ENCODE measurements at regions not wholly inside any gene's neighbourhood (a gene's known extent, or its start where the extent isn't known, plus 50 kb on each side); places are given as distances from the start of the nearest gene placed in this dataset.

DNA sequence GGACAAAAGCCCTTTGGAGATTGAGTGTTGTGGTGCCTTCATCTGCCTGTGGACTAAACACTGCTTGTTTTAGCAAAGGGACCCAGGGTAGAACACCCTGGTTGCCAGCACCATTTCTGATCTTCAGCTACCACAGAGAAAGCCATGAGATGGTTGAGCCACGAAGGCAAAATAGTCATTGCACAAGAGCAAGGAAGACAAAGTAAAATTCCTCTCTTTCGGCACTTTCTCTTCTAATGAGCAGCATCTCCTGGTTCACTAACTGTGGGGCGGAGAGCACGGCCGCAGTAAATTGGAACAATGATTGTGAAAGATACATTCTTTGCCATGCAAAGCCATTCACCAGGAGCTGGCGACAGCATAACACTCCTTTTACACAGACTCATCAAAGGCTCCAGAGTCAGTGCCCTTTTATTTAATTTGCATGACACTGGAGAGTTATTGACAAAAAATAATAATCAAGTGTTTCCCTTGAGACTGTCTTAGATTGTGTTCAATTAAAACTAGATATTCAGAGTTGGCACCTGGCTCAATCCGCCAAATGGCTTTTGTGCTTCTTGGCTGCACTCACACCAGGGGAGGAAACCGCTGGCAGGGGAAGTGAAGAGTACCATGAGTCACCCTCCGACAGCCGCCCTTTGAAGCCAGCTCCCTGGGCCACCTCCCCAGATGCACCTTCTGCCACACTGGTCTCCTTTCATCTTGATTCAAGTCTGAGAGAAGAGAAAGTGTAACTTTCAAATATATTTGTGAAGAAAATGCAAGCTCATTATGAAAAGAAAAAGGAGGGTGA, 100.5 kb upstream of the MEIS1 start:
- H3K27ac ChIP-seq (ENCODE audit: low read depth, low read length) = no peak overlapping the region
- no peak overlapping the region for H3K4me3 ChIP-seq (ENCODE audit: low read depth, low read length)
- peaks cover 8% of the 10 kb centered on the region; the same call in 1 of the 2 replicates for H3K27me3 ChIP-seq (ENCODE audit: insufficient read depth, low read length)
- no peaks in the 10 kb centered on the region for H3K36me3 ChIP-seq (ENCODE audit: insufficient read depth, low read length)
- H2AFZ ChIP-seq (ENCODE audit: low read length, unreplicated experiment) = no peak overlapping the region
- H3K4me1 ChIP-seq (ENCODE audit: control insufficient read depth, insufficient read depth, low read length, unreplicated experiment) = no peaks in the 10 kb centered on the region
- H3K79me2 ChIP-seq (ENCODE audit: control insufficient read depth, insufficient read depth, low read length, unreplicated experiment) = no peaks in the 10 kb centered on the region

DNA sequence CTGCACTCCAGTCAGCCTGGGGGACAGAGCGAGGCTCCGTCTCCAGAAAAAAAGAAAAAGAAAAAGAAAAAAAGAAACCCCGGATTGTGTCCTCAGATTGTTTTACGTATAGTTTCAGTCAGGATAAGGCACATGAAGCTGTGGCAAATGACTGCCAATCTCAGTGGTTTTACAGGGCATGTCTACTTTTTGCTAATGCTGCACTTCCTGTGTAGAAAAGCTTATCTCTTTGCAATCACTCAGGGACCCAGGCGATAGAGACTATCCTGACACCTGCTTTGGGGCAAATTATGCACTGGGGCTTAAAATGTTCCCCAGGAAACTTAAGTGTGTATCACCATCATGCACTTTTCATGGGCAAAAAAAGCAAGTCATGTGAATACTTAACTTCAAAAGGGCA, 103.7 kb upstream of the MEIS1 start:
- Histone ChIP-seq H3K4me1 (ENCODE audit: control insufficient read depth, insufficient read depth, low read length, unreplicated experiment) (no peaks in the 10 kb centered on the region), H3K4me3 (ENCODE audit: low read depth, low read length) (no peak overlapping the region), H3K27ac (ENCODE audit: low read depth, low read length) (no peak overlapping the region), H3K79me2 (ENCODE audit: control insufficient read depth, insufficient read depth, low read length, unreplicated experiment) (no peaks in the 10 kb centered on the region), H3K27me3 (ENCODE audit: insufficient read depth, low read length) (peaks cover 13% of the 10 kb centered on the region; the same call in 1 of the 2 replicates), H2AFZ (ENCODE audit: low read length, unreplicated experiment) (no peak overlapping the region), H3K36me3 (ENCODE audit: insufficient read depth, low read length) (no peaks in the 10 kb centered on the region)

DNA sequence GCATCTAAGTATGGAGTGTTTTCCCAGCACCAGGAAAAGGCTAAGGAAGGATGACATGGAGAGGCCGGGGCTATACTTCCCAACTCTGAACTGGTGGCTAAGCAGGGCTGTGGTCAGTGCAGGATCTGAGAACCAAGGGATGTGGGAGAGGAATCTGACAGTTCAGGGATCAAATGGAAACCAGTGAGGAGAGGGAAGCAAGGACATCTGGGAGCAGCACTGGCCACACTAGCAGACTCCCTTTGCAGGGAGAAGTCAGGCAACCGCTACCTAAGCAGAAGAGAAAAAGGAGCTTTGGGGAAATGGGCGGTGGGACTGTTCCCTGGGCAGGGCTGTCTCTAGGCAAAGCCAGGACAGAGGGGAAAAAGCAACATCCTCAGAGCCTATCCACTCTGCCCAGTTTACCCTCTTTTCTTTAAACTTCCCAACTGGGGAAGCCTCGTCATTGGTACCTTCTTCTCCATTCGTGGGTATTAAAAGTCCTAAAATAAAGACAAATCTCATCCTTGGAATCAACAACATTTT, 105.8 kb upstream of the MEIS1 start:
- Histone ChIP-seq H3K4me3 (ENCODE audit: low read depth, low read length) (no peak overlapping the region), H3K79me2 (ENCODE audit: control insufficient read depth, insufficient read depth, low read length, unreplicated experiment) (no peaks in the 10 kb centered on the region), H3K4me1 (ENCODE audit: control insufficient read depth, insufficient read depth, low read length, unreplicated experiment) (no peaks in the 10 kb centered on the region), H3K27ac (ENCODE audit: low read depth, low read length) (no peak overlapping the region), H2AFZ (ENCODE audit: low read length, unreplicated experiment) (no peak overlapping the region), H3K36me3 (ENCODE audit: insufficient read depth, low read length) (no peaks in the 10 kb centered on the region), H3K27me3 (ENCODE audit: insufficient read depth, low read length) (peaks cover 13% of the 10 kb centered on the region; the same call in 1 of the 2 replicates)

DNA sequence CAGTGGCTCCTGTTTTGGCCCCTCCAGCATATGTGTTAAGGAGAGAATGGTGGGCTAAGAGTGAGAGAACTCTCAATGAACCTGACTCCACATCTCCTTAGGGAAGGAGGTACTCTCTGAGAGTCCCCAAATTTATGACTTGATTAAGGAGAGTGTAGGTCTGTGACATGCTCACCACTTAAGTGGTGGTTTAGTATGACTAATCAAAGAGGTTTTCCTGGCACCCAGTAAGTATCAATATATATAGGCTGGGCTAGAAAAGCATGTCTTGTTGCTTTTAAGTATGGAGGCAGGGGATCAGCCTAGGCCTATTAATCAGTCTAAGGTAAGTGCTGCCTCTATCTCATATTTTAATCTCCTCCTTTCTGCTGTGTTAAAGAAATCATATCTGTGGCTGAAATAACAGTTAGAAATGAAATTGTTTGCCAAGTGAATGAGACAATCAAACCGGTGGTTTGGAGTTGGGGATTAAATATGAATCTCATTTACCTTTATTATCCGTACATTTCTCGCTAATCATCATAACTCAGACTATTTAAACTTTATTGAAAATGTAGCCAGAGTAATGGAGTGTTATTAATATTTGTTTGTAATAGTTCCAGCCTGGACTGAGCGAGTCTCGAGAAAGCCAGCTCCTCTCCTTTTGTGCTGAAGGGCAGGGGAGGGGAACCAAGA, 107.7 kb upstream of the MEIS1 start:
- H3K27ac ChIP-seq (ENCODE audit: low read depth, low read length) = no peak overlapping the region
- H3K79me2 ChIP-seq (ENCODE audit: control insufficient read depth, insufficient read depth, low read length, unreplicated experiment) = no peaks in the 10 kb centered on the region
- H3K4me3 ChIP-seq (ENCODE audit: low read depth, low read length) = no peak overlapping the region
- no peaks in the 10 kb centered on the region for H3K4me1 ChIP-seq (ENCODE audit: control insufficient read depth, insufficient read depth, low read length, unreplicated experiment)
- H3K27me3 ChIP-seq (ENCODE audit: insufficient read depth, low read length) = peaks cover 16% of the 10 kb centered on the region; the same call in 1 of the 2 replicates
- H3K36me3 ChIP-seq (ENCODE audit: insufficient read depth, low read length) = no peaks in the 10 kb centered on the region
- no peak overlapping the region for H2AFZ ChIP-seq (ENCODE audit: low read length, unreplicated experiment)

DNA sequence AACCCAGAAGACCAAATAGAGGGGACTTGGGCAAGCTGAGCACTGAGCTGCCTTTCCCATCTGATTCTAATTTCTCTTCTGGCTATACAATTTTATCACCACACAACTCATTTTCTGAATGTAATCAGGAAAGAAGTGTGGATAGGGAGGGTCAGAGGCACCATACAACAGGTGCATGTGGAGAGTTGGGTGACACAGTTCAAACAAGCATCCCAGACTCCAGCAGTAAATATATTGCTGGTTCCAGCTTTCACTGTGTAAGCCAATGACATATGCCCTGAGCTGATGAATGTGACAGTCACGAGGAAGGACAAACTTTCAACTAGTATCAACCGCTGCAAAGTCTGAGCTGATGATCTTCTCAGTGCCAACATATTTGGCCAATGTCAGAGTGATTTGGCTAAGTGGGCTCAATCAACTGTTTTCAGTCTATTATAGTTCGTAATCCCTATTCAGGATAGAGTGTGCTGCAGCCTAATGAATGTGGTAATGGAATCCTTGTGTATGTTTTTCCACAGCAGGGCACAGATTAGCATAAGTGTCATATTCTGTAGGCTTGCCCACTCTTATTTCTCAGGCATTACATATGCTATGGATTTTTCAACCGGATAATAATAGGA, 109.9 kb upstream of the MEIS1 start:
- H3K79me2 ChIP-seq (ENCODE audit: control insufficient read depth, insufficient read depth, low read length, unreplicated experiment) = no peaks in the 10 kb centered on the region
- H2AFZ ChIP-seq (ENCODE audit: low read length, unreplicated experiment) = no peak overlapping the region
- H3K27me3 ChIP-seq (ENCODE audit: insufficient read depth, low read length) = peaks cover 12% of the 10 kb centered on the region; the same call in 1 of the 2 replicates
- H3K27ac ChIP-seq (ENCODE audit: low read depth, low read length) = no peak overlapping the region
- H3K4me3 ChIP-seq (ENCODE audit: low read depth, low read length) = no peak overlapping the region
- H3K36me3 ChIP-seq (ENCODE audit: insufficient read depth, low read length) = no peaks in the 10 kb centered on the region
- no peaks in the 10 kb centered on the region for H3K4me1 ChIP-seq (ENCODE audit: control insufficient read depth, insufficient read depth, low read length, unreplicated experiment)

DNA sequence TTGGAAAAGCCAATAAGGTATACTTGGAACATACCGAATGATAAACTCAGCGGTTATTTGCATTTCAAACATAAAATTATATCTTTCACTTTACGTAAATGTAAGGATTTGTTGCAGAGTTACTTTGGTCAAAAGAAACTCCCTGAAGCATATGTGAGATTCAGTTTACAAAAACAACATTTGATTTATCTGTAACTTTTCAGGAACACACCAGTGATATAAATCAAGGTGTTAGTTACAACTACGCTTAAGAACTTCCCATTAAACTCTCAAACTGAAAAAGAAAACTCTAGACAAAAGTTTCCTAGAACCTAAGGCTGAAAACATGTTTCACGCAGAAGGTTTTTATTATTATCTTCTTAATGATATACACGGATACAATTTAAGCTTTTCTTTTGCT, 110.6 kb upstream of the MEIS1 start:
- H3K36me3 ChIP-seq (ENCODE audit: insufficient read depth, low read length) = no peaks in the 10 kb centered on the region
- no peaks in the 10 kb centered on the region for H3K79me2 ChIP-seq (ENCODE audit: control insufficient read depth, insufficient read depth, low read length, unreplicated experiment)
- 0 out of 2 replicates have a peak, but pooled peaks cover 8% of the 10 kb centered on the region for H3K27me3 ChIP-seq (ENCODE audit: insufficient read depth, low read length)
- H3K27ac ChIP-seq (ENCODE audit: low read depth, low read length) = no peak overlapping the region
- H2AFZ ChIP-seq (ENCODE audit: low read length, unreplicated experiment) = no peak overlapping the region
- no peaks in the 10 kb centered on the region for H3K4me1 ChIP-seq (ENCODE audit: control insufficient read depth, insufficient read depth, low read length, unreplicated experiment)
- H3K4me3 ChIP-seq (ENCODE audit: low read depth, low read length) = no peak overlapping the region

DNA sequence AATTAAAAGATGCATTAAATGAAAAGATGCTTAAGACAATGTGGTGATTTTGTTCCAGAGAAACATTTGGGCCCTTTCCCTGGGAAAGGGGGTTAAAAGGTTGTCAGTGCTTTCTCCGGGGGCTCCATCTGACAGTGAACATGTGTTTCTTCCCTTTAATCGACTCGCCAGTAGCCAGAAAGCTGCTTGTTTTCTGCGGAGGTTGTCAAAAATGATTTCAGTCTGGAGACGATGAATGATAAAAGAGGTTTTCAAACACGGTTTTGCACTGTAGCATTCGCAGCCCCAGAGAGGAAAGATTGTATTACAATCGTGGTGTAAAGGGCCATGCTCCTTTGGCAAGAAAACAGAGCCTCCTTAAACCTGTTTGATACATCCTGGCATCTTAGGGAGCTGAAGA, 111.5 kb upstream of the MEIS1 start:
- H3K4me3 ChIP-seq (ENCODE audit: low read depth, low read length) = no peak overlapping the region
- H3K27ac ChIP-seq (ENCODE audit: low read depth, low read length) = no peak overlapping the region
- no peaks in the 10 kb centered on the region for H3K79me2 ChIP-seq (ENCODE audit: control insufficient read depth, insufficient read depth, low read length, unreplicated experiment)
- no peaks in the 10 kb centered on the region for H3K4me1 ChIP-seq (ENCODE audit: control insufficient read depth, insufficient read depth, low read length, unreplicated experiment)
- H3K27me3 ChIP-seq (ENCODE audit: insufficient read depth, low read length) = 0 out of 2 replicates have a peak, but pooled peaks cover 8% of the 10 kb centered on the region
- no peak overlapping the region for H2AFZ ChIP-seq (ENCODE audit: low read length, unreplicated experiment)
- no peaks in the 10 kb centered on the region for H3K36me3 ChIP-seq (ENCODE audit: insufficient read depth, low read length)

DNA sequence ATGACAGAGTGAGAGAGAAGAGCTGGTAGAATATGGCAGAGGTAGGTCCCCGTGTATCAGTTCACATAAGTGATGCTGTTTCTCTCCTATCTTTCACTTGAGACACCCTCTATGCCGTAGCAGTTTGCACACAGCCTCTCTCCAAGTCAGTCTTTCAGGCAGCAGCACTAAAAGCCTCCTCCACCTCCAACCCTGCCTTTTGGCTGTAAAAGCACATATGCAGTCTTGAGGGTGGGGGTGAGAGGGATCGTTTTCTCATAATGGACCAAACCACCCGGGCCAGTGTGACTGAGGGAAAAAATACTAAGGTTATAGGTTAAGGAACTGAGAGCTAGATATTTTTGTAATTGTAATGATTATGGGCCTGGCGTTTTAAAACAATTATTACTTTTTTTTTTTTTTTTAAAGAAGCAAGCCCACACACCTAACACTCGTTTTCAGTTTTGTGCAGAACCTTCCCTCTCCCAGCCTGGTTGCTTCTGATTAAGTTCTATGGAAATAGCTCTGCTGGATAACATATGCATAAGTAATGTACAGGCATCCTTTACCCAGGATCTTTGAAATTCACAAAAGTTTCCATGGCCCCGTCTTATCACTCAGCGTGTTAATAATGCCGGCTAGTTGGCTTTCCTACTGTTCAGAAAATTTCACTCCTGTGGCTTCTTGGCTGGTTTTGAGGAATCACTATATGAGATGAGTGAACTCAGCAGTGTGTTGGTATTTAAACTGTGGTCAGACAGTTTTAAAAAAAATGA, 112.2 kb upstream of the MEIS1 start:
- Histone ChIP-seq H3K4me1 (ENCODE audit: control insufficient read depth, insufficient read depth, low read length, unreplicated experiment) (no peaks in the 10 kb centered on the region), H3K27me3 (ENCODE audit: insufficient read depth, low read length) (0 out of 2 replicates have a peak, but pooled peaks cover 4% of the 10 kb centered on the region), H3K36me3 (ENCODE audit: insufficient read depth, low read length) (no peaks in the 10 kb centered on the region), H3K27ac (ENCODE audit: low read depth, low read length) (no peak overlapping the region), H3K79me2 (ENCODE audit: control insufficient read depth, insufficient read depth, low read length, unreplicated experiment) (no peaks in the 10 kb centered on the region), H2AFZ (ENCODE audit: low read length, unreplicated experiment) (no peak overlapping the region), H3K4me3 (ENCODE audit: low read depth, low read length) (no peak overlapping the region)

DNA sequence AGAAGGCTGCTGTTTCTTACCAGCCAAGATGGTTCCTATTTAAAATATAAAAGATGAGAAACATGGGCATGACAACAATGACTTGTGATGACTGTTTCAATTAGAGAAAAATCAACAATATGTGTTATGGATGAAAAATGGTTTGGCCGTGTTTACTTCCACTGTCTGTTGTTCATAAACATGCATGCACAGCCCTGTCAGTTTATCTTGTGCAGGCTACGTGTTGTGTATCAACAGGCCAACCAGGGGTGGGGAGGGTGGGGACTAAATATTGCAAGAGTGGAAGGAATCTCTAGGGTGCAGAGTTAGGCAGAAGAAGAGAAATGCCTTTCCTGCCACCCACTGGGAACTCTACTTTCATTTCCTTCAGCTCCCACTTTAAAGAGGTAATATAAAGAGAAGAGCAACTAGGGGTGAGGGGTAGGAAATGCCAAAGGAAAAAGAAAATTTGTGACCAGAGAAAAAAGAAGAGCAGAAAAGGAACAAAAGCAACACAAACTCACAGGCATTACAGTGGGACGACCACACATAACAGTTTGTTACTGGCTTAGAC, 116.8 kb upstream of the MEIS1 start:
- no peaks in the 10 kb centered on the region for H3K79me2 ChIP-seq (ENCODE audit: control insufficient read depth, insufficient read depth, low read length, unreplicated experiment)
- no peaks in the 10 kb centered on the region for H3K36me3 ChIP-seq (ENCODE audit: insufficient read depth, low read length)
- no peak overlapping the region for H3K4me3 ChIP-seq (ENCODE audit: low read depth, low read length)
- no peak overlapping the region for H3K27ac ChIP-seq (ENCODE audit: low read depth, low read length)
- 0 out of 2 replicates have a peak, but pooled peaks cover 3% of the 10 kb centered on the region for H3K27me3 ChIP-seq (ENCODE audit: insufficient read depth, low read length)
- no peaks in the 10 kb centered on the region for H3K4me1 ChIP-seq (ENCODE audit: control insufficient read depth, insufficient read depth, low read length, unreplicated experiment)
- no peak overlapping the region for H2AFZ ChIP-seq (ENCODE audit: low read length, unreplicated experiment)
